HG03103 (cell line): ENCODE measurements at regions not wholly inside any gene's neighbourhood (a gene's known extent, or its start where the extent isn't known, plus 50 kb on each side); places are given as distances from the start of the nearest gene placed in this dataset.

Experiments
- ATAC-seq: cut with Tn5 transposase; IDR thresholded peaks from one replicate; pipeline ENCODE4 v1.9.1; 2021; ENCODE audit warnings: low read depth; ENCODE audit not compliant: unreplicated experiment

- no peak for ATAC-seq
Observed at GRCh38 chr22:22392131-22392530, 116.4 kb downstream of the ZNF280B start.

- no peak for ATAC-seq
Observed at GRCh38 chr22:22394591-22394990, 114.0 kb downstream of the ZNF280B start.

- no peak for ATAC-seq
Observed at GRCh38 chr22:22395245-22395644, 113.3 kb downstream of the ZNF280B start.

GRCh38 chr22:22396741-22397291 is 111.7 kb downstream of the ZNF280B start:
- ATAC-seq, result no peak

GRCh38 chr22:22397292-22397870 is 111.2 kb downstream of the ZNF280B start:
- no peak for ATAC-seq

GRCh38 chr22:22397875-22398524 is 110.5 kb downstream of the ZNF280B start:
- ATAC-seq, result no peak

GRCh38 chr22:22398530-22399327 is 109.8 kb downstream of the ZNF280B start:
- ATAC-seq, result no peak

- ATAC-seq, result no peak
Observed at GRCh38 chr22:22400099-22400498, 108.4 kb downstream of the ZNF280B start.

- ATAC-seq, result no peak
Observed at GRCh38 chr22:22400964-22401363, 107.6 kb downstream of the ZNF280B start.

GRCh38 chr22:22401381-22401780 is 107.2 kb downstream of the ZNF280B start:
- ATAC-seq, result no peak

- no peak for ATAC-seq
Observed at GRCh38 chr22:22403306-22403705, 105.2 kb downstream of the ZNF280B start.

GRCh38 chr22:22403771-22404170 is 104.8 kb downstream of the ZNF280B start:
- ATAC-seq, result no peak

GRCh38 chr22:22404598-22405284 is 103.8 kb downstream of the ZNF280B start:
- no peak for ATAC-seq

GRCh38 chr22:22406445-22407027 is 102.0 kb downstream of the ZNF280B start:
- no peak for ATAC-seq

GRCh38 chr22:22407061-22407460 is 101.5 kb downstream of the ZNF280B start:
- no peak for ATAC-seq

GRCh38 chr22:22408269-22408668 is 100.3 kb downstream of the ZNF280B start:
- no peak for ATAC-seq

- no peak for ATAC-seq
Observed at GRCh38 chr22:22408731-22409696, 99.5 kb downstream of the ZNF280B start.

GRCh38 chr22:22410121-22410520 is 98.4 kb downstream of the ZNF280B start:
- ATAC-seq, result no peak

GRCh38 chr22:22410677-22411076 is 97.9 kb downstream of the ZNF280B start:
- no peak for ATAC-seq
